ENCODE measurements at regions not wholly inside any gene's neighbourhood (a gene's known extent, or its start where the extent isn't known, plus 50 kb on each side); places are given as distances from the start of the nearest gene placed in this dataset.

DNA sequence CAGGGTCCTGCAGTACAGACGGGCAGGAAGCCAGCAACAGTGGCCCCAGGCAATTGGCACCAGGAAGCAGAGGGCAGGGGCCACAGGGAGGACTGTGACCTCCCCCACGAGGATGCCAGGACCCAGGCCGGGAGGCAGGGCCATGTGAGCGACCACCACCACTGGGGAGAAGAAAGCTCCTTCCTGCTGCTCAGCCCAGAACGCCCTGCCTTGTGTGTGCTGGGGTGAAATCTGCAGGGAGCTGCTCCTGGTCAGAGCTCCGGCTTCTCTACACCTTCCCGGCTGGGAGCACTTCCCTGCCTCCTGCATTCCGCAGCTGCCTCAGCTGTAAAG is 100.4 kb downstream of the HMX1 start:
- Histone ChIP-seq H3K36me3 (no peaks in the 10 kb centered on the region), H3K9ac (ENCODE audit: low read depth in 2 of 2, low read length in 2 of 2) (no peak overlapping the region), H3K4me1 (no peaks in the 10 kb centered on the region), H3K27me3 (no peaks in the 10 kb centered on the region), H3K9me3 (no peaks in the 10 kb centered on the region), H3K27ac (no peak overlapping the region), H3K4me3 (no peak overlapping the region)
- DNase-seq, result no peak
- no peak for TF ChIP-seq CTCF (IDR thresholded peaks at IDR 0.05)
- intact Hi-C loops (cut with DNase I), result no loop called here

DNA sequence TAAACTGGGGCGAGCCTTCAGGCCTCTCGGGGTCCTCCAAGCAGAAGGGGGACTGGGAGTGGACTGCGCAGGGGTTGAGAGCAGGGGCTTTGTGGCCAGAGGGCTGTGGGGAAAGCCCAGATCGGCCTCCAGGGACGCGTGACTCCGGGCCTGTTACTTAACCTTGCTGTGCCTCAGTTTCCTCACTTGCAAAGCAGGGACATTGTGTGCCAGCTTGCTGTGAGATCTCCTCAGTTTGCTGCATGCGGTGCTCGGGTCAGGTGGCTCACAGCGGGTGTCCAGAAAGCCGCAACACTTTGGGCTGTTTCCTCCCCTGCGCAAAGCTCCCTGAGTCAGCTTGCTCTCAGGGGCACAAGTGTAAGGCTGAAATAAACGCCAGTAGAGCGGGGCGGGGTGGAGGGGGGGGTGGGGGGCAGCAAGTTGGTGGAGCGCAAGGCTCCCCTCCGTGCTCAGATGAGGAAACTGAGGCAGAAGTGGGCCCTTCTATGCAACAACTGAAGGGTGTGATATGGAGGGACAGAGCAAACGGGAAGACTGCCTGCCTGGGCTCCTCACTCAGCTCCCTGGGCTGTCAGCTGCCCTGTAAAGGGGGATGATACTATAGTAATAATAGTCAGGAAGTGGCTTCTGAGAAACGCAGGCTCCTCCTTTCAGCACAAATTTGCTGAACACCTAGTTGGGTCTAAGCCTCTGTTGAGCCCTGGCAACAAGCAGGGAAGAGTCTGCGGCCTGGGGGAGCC is 101.0 kb downstream of the HMX1 start:
- no peaks in the 10 kb centered on the region for H3K4me1 ChIP-seq
- no peaks in the 10 kb centered on the region for H3K36me3 ChIP-seq
- no peak for DNase-seq
- H3K27ac ChIP-seq, result no peak overlapping the region
- no peaks in the 10 kb centered on the region for H3K9me3 ChIP-seq
- intact Hi-C loops (cut with DNase I), result no loop called here
- H3K4me3 ChIP-seq, result no peak overlapping the region
- H3K9ac ChIP-seq (ENCODE audit: low read depth in 2 of 2, low read length in 2 of 2), result no peak overlapping the region
- no peaks in the 10 kb centered on the region for H3K27me3 ChIP-seq
- no peak for TF ChIP-seq CTCF (IDR thresholded peaks at IDR 0.05)

DNA sequence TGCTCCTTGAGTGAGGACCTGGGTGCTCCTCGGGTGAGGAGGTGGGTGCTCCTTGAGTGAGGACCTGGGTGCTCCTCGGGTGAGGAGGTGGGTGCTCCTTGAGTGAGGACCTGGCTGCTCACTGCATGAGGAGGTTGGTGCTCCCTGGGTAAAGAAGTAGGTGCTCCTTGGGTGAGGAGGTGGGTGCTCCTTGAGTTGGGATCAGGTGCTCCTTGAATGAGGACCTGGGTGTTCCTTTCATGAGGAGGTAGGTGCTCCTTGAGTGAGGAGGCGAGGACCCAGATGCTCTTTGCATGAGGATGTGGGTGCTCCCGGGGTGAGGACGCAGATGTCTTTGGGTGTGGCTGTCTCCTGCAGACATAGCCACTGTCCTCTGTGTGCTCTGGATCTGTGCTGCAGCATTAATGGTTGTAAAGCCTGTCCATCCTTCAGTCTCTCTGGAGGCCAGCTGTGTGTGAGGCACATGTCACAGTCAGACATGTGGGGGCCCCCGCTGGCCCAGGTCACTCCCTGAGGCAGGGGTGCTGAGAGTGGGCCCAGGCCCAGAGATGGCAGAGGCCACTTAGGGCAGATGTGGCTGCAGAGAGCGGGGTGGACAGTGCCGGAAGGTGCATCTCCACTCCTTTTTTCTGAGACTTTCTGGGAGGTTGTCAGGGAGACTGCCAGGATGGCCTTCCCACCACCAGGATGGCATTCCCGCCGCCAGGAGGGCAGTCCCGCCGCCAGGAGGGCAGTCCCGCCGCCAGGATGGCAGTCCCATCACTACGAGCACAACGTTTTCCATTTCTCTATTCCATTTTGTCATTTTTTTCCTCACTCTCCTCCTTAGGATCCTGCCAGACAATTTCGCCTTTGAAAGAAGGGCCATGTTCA is 101.8 kb downstream of the HMX1 start:
- intact Hi-C loops (cut with DNase I), result no loop called here
- Histone ChIP-seq H3K36me3 (no peaks in the 10 kb centered on the region), H3K27me3 (no peaks in the 10 kb centered on the region), H3K4me3 (no peak overlapping the region), H3K4me1 (no peaks in the 10 kb centered on the region), H3K27ac (no peak overlapping the region), H3K9ac (ENCODE audit: low read depth in 2 of 2, low read length in 2 of 2) (no peak overlapping the region), H3K9me3 (no peaks in the 10 kb centered on the region)
- no peak for TF ChIP-seq CTCF (IDR thresholded peaks at IDR 0.05)
- no peak for DNase-seq

- DNase-seq, result no peak
- Histone ChIP-seq H3K9me3 (no peaks in the 10 kb centered on the region), H3K27me3 (no peaks in the 10 kb centered on the region), H3K27ac (no peak overlapping the region), H3K4me1 (no peaks in the 10 kb centered on the region), H3K9ac (ENCODE audit: low read depth in 2 of 2, low read length in 2 of 2) (no peak overlapping the region), H3K36me3 (no peaks in the 10 kb centered on the region), H3K4me3 (no peak overlapping the region)
- no peak for TF ChIP-seq CTCF (IDR thresholded peaks at IDR 0.05)
- intact Hi-C loops (cut with DNase I), result no loop called here
These were observed 103.2 kb downstream of the HMX1 start for GRCh38 chr4:8768357-8768999.

DNA sequence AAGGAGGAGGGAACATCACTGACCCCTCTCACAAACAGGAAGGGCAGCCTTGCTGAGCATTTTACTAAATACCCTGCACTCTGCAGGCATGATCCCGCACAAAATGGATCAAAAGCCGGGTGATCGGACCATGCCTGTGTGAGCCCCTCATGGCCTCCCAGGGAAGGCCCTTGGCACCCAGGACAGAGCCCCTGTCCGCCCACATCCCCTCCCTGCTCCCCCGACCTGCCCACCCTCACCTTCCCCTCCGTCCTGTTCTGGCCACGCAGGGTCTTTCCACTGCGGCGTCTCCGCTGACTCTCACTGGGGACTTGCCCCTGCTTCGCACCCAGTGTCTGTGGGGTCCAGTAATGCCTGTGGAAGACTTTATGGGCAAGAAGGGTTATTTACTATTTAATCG is 105.0 kb downstream of the HMX1 start:
- intact Hi-C loops (cut with DNase I), result no loop called here
- no peak for DNase-seq
- no peaks in the 10 kb centered on the region for H3K27me3 ChIP-seq

More for the DNA sequence above, 105.0 kb downstream of the HMX1 start:
- H3K9me3 ChIP-seq, result no peaks in the 10 kb centered on the region
- H3K4me1 ChIP-seq, result no peaks in the 10 kb centered on the region
- H3K4me3 ChIP-seq, result no peak overlapping the region
- no peak for TF ChIP-seq CTCF (IDR thresholded peaks at IDR 0.05)
- no peaks in the 10 kb centered on the region for H3K36me3 ChIP-seq
- H3K27ac ChIP-seq, result no peak overlapping the region
- no peak overlapping the region for H3K9ac ChIP-seq (ENCODE audit: low read depth in 2 of 2, low read length in 2 of 2)

All from colonic mucosa (tissue), 4 donors.